ENCODE measurements at regions not wholly inside any gene's neighbourhood (a gene's known extent, or its start where the extent isn't known, plus 50 kb on each side); places are given as distances from the start of the nearest gene placed in this dataset.

DNA sequence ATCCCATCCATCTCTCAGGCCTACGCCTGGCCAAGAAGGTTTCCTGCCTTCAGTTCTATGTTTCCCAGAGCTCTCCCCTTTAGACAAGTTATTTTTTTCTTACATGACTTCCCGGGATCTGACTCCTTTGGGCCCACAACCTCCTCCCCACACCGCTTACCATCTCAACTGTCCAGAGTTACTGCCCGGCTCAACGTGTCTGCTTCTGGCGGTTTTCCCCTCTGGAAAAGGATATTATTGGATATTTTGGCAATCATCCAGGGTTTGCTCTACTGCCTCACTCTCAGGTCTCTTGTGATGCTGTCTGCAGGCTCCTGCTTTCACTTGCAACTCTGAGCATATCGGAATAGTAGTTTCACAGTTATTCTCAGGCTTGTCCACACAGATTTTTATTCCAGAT, 318.2 kb upstream of the CAMK1G start:
- no peaks in the 10 kb centered on the region for H3K9me3 ChIP-seq (ENCODE audit: control insufficient read depth, insufficient read depth, low read depth, low read length)
- no peak overlapping the region for H3K4me3 ChIP-seq (ENCODE audit: low read depth, low read length)
- ChIA-PET POLR2A (no interaction called here), CTCF (interaction anchor here (0.7 to 1.6 kb wide), 2 partner anchors 17 to 75 kb away, joined by 3 to 5 read pairs; no protein-coding TSS in a partner anchor)
- H3K27ac ChIP-seq (ENCODE audit: extremely low read depth, low read depth, low read length): no peak overlapping the region
- no peaks in the 10 kb centered on the region for H3K4me1 ChIP-seq (ENCODE audit: control insufficient read depth, insufficient read depth, low read length)
- H3K36me3 ChIP-seq (ENCODE audit: control insufficient read depth in 2 of 2, insufficient read depth in 1 of 2, low read length in 2 of 2): no peaks in the 10 kb centered on the region
- TF ChIP-seq HIC1 (tag by site-specific recombination; IDR thresholded peaks at IDR 0.05) (no peak), GFI1B (tag by site-specific recombination; IDR thresholded peaks at IDR 0.05) (no peak), ZNF202 (tag by site-specific recombination; IDR thresholded peaks at IDR 0.05; ENCODE audit: borderline replicate concordance) (no peak), ZNF114 (tag by site-specific recombination; IDR thresholded peaks at IDR 0.05) (no peak)

DNA sequence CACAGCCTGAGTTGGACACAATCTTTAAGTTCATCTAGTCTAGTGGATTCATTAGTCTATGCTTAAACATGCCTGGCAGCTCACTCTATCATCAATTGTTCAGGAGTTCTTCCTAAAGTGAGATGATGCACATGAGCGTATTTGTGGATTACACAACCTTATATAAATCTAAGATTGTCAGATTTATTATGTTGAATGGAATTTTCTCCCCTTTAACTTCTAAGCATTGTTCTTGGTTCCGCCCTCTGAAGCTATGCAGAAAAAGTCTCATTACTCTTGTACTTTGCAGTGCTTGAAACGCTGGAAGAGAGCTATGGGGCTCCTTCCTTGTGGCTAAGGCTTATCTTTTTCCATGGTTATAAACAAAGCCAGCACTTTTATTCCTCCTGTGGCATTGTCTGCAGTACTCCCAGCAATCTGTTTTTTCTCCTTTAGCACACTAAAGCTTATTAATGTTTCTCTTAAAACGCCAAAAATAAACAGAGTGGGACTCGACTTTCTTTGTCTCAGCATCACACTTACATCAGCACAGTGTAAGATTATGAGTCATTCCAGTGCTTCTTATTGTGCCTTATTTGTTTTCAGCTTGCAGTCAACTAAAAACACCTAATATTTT, 316.8 kb upstream of the CAMK1G start:
- Histone ChIP-seq H3K9me3 (ENCODE audit: control insufficient read depth, insufficient read depth, low read depth, low read length) (no peaks in the 10 kb centered on the region), H3K4me1 (ENCODE audit: control insufficient read depth, insufficient read depth, low read length) (no peaks in the 10 kb centered on the region), H3K36me3 (ENCODE audit: control insufficient read depth in 2 of 2, insufficient read depth in 1 of 2, low read length in 2 of 2) (no peaks in the 10 kb centered on the region), H3K4me3 (ENCODE audit: low read depth, low read length) (no peak overlapping the region), H3K27ac (ENCODE audit: extremely low read depth, low read depth, low read length) (no peak overlapping the region)
- ChIA-PET POLR2A (no interaction called here), CTCF (interaction anchor here (0.6 to 1.2 kb wide), 4 partner anchors 18 to 59 kb away, joined by 3 to 4 read pairs (median 4); no protein-coding TSS in a partner anchor)
- TF ChIP-seq, protein P1, sequence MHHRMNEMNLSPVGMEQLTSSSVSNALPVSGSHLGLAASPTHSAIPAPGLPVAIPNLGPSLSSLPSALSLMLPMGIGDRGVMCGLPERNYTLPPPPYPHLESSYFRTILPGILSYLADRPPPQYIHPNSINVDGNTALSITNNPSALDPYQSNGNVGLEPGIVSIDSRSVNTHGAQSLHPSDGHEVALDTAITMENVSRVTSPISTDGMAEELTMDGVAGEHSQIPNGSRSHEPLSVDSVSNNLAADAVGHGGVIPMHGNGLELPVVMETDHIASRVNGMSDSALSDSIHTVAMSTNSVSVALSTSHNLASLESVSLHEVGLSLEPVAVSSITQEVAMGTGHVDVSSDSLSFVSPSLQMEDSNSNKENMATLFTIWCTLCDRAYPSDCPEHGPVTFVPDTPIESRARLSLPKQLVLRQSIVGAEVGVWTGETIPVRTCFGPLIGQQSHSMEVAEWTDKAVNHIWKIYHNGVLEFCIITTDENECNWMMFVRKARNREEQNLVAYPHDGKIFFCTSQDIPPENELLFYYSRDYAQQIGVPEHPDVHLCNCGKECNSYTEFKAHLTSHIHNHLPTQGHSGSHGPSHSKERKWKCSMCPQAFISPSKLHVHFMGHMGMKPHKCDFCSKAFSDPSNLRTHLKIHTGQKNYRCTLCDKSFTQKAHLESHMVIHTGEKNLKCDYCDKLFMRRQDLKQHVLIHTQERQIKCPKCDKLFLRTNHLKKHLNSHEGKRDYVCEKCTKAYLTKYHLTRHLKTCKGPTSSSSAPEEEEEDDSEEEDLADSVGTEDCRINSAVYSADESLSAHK (tag by site-specific recombination; IDR thresholded peaks at IDR 0.05): no peak
- TF ChIP-seq REPIN1 (tag by site-specific recombination; IDR thresholded peaks at IDR 0.05; ENCODE audit: low read depth): no peak
- no peak for TF ChIP-seq ZNF530 (tag by site-specific recombination; IDR thresholded peaks at IDR 0.05; ENCODE audit: low read depth)
- TF ChIP-seq BCL11A (tag by site-specific recombination; IDR thresholded peaks at IDR 0.05; ENCODE audit: low read depth): no peak
- peak; percentile 63; the same call in 1 of the 2 replicates for TF ChIP-seq ZBTB20 (tag by site-specific recombination; IDR thresholded peaks at IDR 0.05)
- no peak for TF ChIP-seq ZNF658 (tag by site-specific recombination; IDR thresholded peaks at IDR 0.05)
- TF ChIP-seq ZNF791 (tag by site-specific recombination; IDR thresholded peaks at IDR 0.05): no peak
- no peak for TF ChIP-seq ZIC2 (tag by site-specific recombination; IDR thresholded peaks at IDR 0.05)

- no peaks in the 10 kb centered on the region for H3K4me1 ChIP-seq (ENCODE audit: control insufficient read depth, insufficient read depth, low read length)
- POLR2A ChIA-PET: no interaction called here
- TF ChIP-seq ZNF175 (tag by site-specific recombination; IDR thresholded peaks at IDR 0.05) (no peak), PRDM1 (tag by site-specific recombination; IDR thresholded peaks at IDR 0.05) (no peak), BCL11B (tag by site-specific recombination; IDR thresholded peaks at IDR 0.05; ENCODE audit: low read depth) (no peak), ZNF624 (tag by site-specific recombination; IDR thresholded peaks at IDR 0.05) (no peak), ZNF48 (tag by site-specific recombination; IDR thresholded peaks at IDR 0.05) (no peak), ZNF544 (tag by site-specific recombination; IDR thresholded peaks at IDR 0.05) (no peak), ZNF677 (tag by site-specific recombination; IDR thresholded peaks at IDR 0.05) (no peak), ZNF302 (tag by site-specific recombination; IDR thresholded peaks at IDR 0.05; ENCODE audit: low read depth) (no peak), OSR2 (tag by site-specific recombination; IDR thresholded peaks at IDR 0.05) (no peak), ZNF510 (tag by site-specific recombination; IDR thresholded peaks at IDR 0.05; ENCODE audit: insufficient replicate concordance) (no peak), ZEB2 (tag by site-specific recombination; IDR thresholded peaks at IDR 0.05) (no peak), KLF1 (tag by site-specific recombination; IDR thresholded peaks at IDR 0.05) (no peak), TRIM28 (IDR thresholded peaks at IDR 0.05; ENCODE audit: borderline replicate concordance, low read length) (no peak)
- TF ChIP-seq, protein P2, sequence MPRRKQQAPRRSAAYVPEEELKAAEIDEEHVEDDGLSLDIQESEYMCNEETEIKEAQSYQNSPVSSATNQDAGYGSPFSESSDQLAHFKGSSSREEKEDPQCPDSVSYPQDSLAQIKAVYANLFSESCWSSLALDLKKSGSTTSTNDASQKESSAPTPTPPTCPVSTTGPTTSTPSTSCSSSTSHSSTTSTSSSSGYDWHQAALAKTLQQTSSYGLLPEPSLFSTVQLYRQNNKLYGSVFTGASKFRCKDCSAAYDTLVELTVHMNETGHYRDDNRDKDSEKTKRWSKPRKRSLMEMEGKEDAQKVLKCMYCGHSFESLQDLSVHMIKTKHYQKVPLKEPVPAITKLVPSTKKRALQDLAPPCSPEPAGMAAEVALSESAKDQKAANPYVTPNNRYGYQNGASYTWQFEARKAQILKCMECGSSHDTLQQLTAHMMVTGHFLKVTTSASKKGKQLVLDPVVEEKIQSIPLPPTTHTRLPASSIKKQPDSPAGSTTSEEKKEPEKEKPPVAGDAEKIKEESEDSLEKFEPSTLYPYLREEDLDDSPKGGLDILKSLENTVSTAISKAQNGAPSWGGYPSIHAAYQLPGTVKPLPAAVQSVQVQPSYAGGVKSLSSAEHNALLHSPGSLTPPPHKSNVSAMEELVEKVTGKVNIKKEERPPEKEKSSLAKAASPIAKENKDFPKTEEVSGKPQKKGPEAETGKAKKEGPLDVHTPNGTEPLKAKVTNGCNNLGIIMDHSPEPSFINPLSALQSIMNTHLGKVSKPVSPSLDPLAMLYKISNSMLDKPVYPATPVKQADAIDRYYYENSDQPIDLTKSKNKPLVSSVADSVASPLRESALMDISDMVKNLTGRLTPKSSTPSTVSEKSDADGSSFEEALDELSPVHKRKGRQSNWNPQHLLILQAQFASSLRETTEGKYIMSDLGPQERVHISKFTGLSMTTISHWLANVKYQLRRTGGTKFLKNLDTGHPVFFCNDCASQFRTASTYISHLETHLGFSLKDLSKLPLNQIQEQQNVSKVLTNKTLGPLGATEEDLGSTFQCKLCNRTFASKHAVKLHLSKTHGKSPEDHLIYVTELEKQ (tag by site-specific recombination; IDR thresholded peaks at IDR 0.05; ENCODE audit: borderline replicate concordance): no peak
These were observed 315.5 kb upstream of the CAMK1G start for GRCh38 chr1:209267968-209268367.

More at GRCh38 chr1:209267968-209268367, 315.5 kb upstream of the CAMK1G start:
- Histone ChIP-seq H3K4me3 (ENCODE audit: low read depth, low read length) (no peak overlapping the region), H3K27ac (ENCODE audit: extremely low read depth, low read depth, low read length) (no peak overlapping the region), H3K9me3 (ENCODE audit: control insufficient read depth, insufficient read depth, low read depth, low read length) (no peaks in the 10 kb centered on the region), H3K36me3 (ENCODE audit: control insufficient read depth in 2 of 2, insufficient read depth in 1 of 2, low read length in 2 of 2) (no peaks in the 10 kb centered on the region)
- CTCF ChIA-PET: interaction anchor here (0.9 kb wide), 1 partner anchor 20 kb away, joined by 3 read pairs; no protein-coding TSS in a partner anchor
